Right renal pelvis (tissue), 4 donors: ENCODE measurements at regions not wholly inside any gene's neighbourhood (a gene's known extent, or its start where the extent isn't known, plus 50 kb on each side); places are given as distances from the start of the nearest gene placed in this dataset.
"Not testable (repeated sequence)": the region's sequence is repeated elsewhere in the genome, so short reads cannot be mapped to it uniquely, and the experiment has no call there.

Experiments
- DNase-seq, 4 donors: peaks; one replicate each; pipeline ENCODE4 v3.0.0-alpha.2; 2013; ENCODE audit warnings: low read depth in 4 of 4, low spot score in 3 of 4, missing footprints in 1 of 4

- no peak for DNase-seq
These were observed 266.2 kb upstream of the FOXF1 start for GRCh38 chr16:86244158-86244557.

GRCh38 chr16:86244936-86245335, 265.4 kb upstream of the FOXF1 start:
- no peak for DNase-seq

- no peak for DNase-seq
These were observed 265.0 kb upstream of the FOXF1 start for GRCh38 chr16:86245351-86245750.

- no peak for DNase-seq
These were observed 264.4 kb upstream of the FOXF1 start for GRCh38 chr16:86245895-86246294.

- no peak for DNase-seq
These were observed 261.9 kb upstream of the FOXF1 start for GRCh38 chr16:86248310-86248905.

GRCh38 chr16:86249631-86250030, 260.7 kb upstream of the FOXF1 start:
- no peak for DNase-seq

- no peak for DNase-seq
These were observed 258.6 kb upstream of the FOXF1 start for GRCh38 chr16:86251682-86252081.

GRCh38 chr16:86252596-86252995, 257.7 kb upstream of the FOXF1 start:
- no peak for DNase-seq

- no peak for DNase-seq
These were observed 254.4 kb upstream of the FOXF1 start for GRCh38 chr16:86255966-86256365.

- no peak for DNase-seq
These were observed 253.3 kb upstream of the FOXF1 start for GRCh38 chr16:86256995-86257394.

GRCh38 chr16:86257546-86257945, 252.8 kb upstream of the FOXF1 start:
- DNase-seq = no peak

- no peak for DNase-seq
These were observed 251.6 kb upstream of the FOXF1 start for GRCh38 chr16:86258713-86259112.

- no peak for DNase-seq
These were observed 250.8 kb upstream of the FOXF1 start for GRCh38 chr16:86259499-86259898.

- DNase-seq = no peak
These were observed 248.9 kb upstream of the FOXF1 start for GRCh38 chr16:86261379-86261778.

GRCh38 chr16:86267657-86268056, 242.7 kb upstream of the FOXF1 start:
- not testable (repeated sequence) for DNase-seq

GRCh38 chr16:86270696-86271095, 239.6 kb upstream of the FOXF1 start:
- no peak for DNase-seq

GRCh38 chr16:86272744-86273143, 237.6 kb upstream of the FOXF1 start:
- no peak for DNase-seq

GRCh38 chr16:86277221-86277620, 233.1 kb upstream of the FOXF1 start:
- DNase-seq = no peak

- DNase-seq = not testable (repeated sequence)
These were observed 232.5 kb upstream of the FOXF1 start for GRCh38 chr16:86277859-86278258.

- no peak for DNase-seq
These were observed 228.9 kb upstream of the FOXF1 start for GRCh38 chr16:86281421-86281820.

GRCh38 chr16:86283944-86284343, 226.4 kb upstream of the FOXF1 start:
- DNase-seq = no peak

- DNase-seq = no peak
These were observed 224.9 kb upstream of the FOXF1 start for GRCh38 chr16:86285421-86285820.
